GM18868 (cell line): ENCODE measurements at regions not wholly inside any gene's neighbourhood (a gene's known extent, or its start where the extent isn't known, plus 50 kb on each side); places are given as distances from the start of the nearest gene placed in this dataset.
A peak's percentile ranks its signal among the peaks of the same experiment; 100 is the strongest.
"Not testable (repeated sequence)": the region's sequence is repeated elsewhere in the genome, so short reads cannot be mapped to it uniquely, and the experiment has no call there.

Experiments used
- ATAC-seq: cut with Tn5 transposase; IDR thresholded peaks from one replicate; pipeline ENCODE4 v1.9.1; 2021; ENCODE audit warnings: mild to moderate bottlenecking, moderate library complexity; ENCODE audit not compliant: unreplicated experiment

GRCh38 chr18:71116535-71116934, 827.7 kb downstream of the SOCS6 start:
- ATAC-seq, result no peak

- no peak for ATAC-seq
Observed at GRCh38 chr18:71115261-71115660, 826.4 kb downstream of the SOCS6 start.

GRCh38 chr18:71114550-71115210, 825.8 kb downstream of the SOCS6 start:
- ATAC-seq, result no peak

- ATAC-seq, result peak; percentile 31
Observed at GRCh38 chr18:71107244-71107643, 818.4 kb downstream of the SOCS6 start.

- peak; percentile 47 for ATAC-seq
Observed at GRCh38 chr18:71106701-71107100, 817.9 kb downstream of the SOCS6 start.

- peak; percentile 5 for ATAC-seq
Observed at GRCh38 chr18:71105994-71106546, 817.2 kb downstream of the SOCS6 start.

- ATAC-seq, result no peak
Observed at GRCh38 chr18:71105078-71105819, 816.4 kb downstream of the SOCS6 start.

- no peak for ATAC-seq
Observed at GRCh38 chr18:71079606-71080005, 790.8 kb downstream of the SOCS6 start.

GRCh38 chr18:71077451-71077850, 788.6 kb downstream of the SOCS6 start:
- ATAC-seq, result peak; percentile 56

- no peak for ATAC-seq
Observed at GRCh38 chr18:71075147-71075546, 786.3 kb downstream of the SOCS6 start.

- ATAC-seq, result no peak
Observed at GRCh38 chr18:71068338-71068737, 779.5 kb downstream of the SOCS6 start.

- no peak for ATAC-seq
Observed at GRCh38 chr18:71049893-71050292, 761.0 kb downstream of the SOCS6 start.

GRCh38 chr18:71047882-71048281, 759.0 kb downstream of the SOCS6 start:
- no peak for ATAC-seq

GRCh38 chr18:71045331-71046065, 756.7 kb downstream of the SOCS6 start:
- ATAC-seq, result peak; percentile 63

GRCh38 chr18:71040161-71040560, 751.3 kb downstream of the SOCS6 start:
- no peak for ATAC-seq

- no peak for ATAC-seq
Observed at GRCh38 chr18:71038196-71038595, 749.4 kb downstream of the SOCS6 start.

GRCh38 chr18:71036783-71037182, 747.9 kb downstream of the SOCS6 start:
- ATAC-seq, result peak; percentile 87

- ATAC-seq, result not testable (repeated sequence)
Observed at GRCh38 chr18:71031296-71032191, 742.7 kb downstream of the SOCS6 start.

- ATAC-seq, result not testable (repeated sequence)
Observed at GRCh38 chr18:71030085-71030484, 741.2 kb downstream of the SOCS6 start.

- ATAC-seq, result no peak
Observed at GRCh38 chr18:71028285-71028762, 739.5 kb downstream of the SOCS6 start.
